Heart left ventricle (tissue), 16 donors: ENCODE measurements at regions not wholly inside any gene's neighbourhood (a gene's known extent, or its start where the extent isn't known, plus 50 kb on each side); places are given as distances from the start of the nearest gene placed in this dataset.

Source experiments
- ATAC-seq, 4 donors: fragments of 200-7000 bp; cut with Tn5 transposase; one replicate each; pipeline ENCODE4 v1.9.1; 2020 to 2022; ENCODE audit warnings: moderate library complexity in 4 of 4, mild to moderate bottlenecking in 3 of 4, moderate number of reproducible peaks in 1 of 4
- DNase-seq, 5 donors: peaks; one replicate each; pipeline ENCODE4 v3.0.0-alpha.2; 2020
- H3K27ac ChIP-seq, 12 donors: fragments of 200-600 bp; sonication (generic) in 4 of 12; one replicate each; pipeline versions ENCODE4 v1.5.0 to v1.8.0; 2016 to 2022; ENCODE audit warnings: mild to moderate bottlenecking in 2 of 12
- H3K27me3 ChIP-seq, 9 donors: fragments of 200-600 bp; sonication (generic) in 2 of 9; one replicate each; pipeline versions ENCODE4 v1.5.1 to v1.8.0; 2016 to 2022; ENCODE audit warnings: mild to moderate bottlenecking in 3 of 9
- H3K36me3 ChIP-seq, 9 donors: fragments of 200-600 bp; sonication (generic) in 2 of 9; one replicate each; pipeline versions ENCODE4 v1.5.0 to v1.8.0; 2018 to 2022; ENCODE audit warnings: mild to moderate bottlenecking in 2 of 9
- H3K4me1 ChIP-seq, 12 donors: fragments of 200-600 bp; sonication (generic) in 4 of 12; one replicate each; pipeline versions ENCODE4 v1.5.0 to v1.8.0; 2016 to 2022; ENCODE audit warnings: mild to moderate bottlenecking in 3 of 12
- H3K4me3 ChIP-seq, 12 donors: fragments of 200-600 bp; sonication (generic) in 4 of 12; one replicate each; pipeline versions ENCODE4 v1.5.0 to v1.8.0; 2017 to 2022; ENCODE audit warnings: mild to moderate bottlenecking in 9 of 12, moderate library complexity in 4 of 12
- H3K9me3 ChIP-seq, 12 donors: fragments of 200-600 bp; sonication (generic) in 4 of 12; one replicate each; pipeline versions ENCODE4 v1.5.0 to v1.8.0; 2016 to 2022; ENCODE audit warnings: mild to moderate bottlenecking in 1 of 12
- POLR2A ChIP-seq, 2 donors: fragments of 450-650 bp; IDR thresholded peaks; one replicate each; pipeline ENCODE4 v1.6.1; 2017; ENCODE audit warnings: antibody characterized with exemption in 2 of 2, mild to moderate bottlenecking in 2 of 2, moderate library complexity in 2 of 2
- WGBS, 4 donors: extraction: QIAGEN DNeasy Blood & Tissue Kit in 2 of 4; methylation state at CpG; one replicate each; pipeline versions ENCODE4 v1.1.5 to v1.1.7; 2013 to 2018; 5-methylcytosine and 5-hydroxymethylcytosine counted together
- intact Hi-C, 10 donors: fragments of 100-400 bp; cut with DNase I; formaldehyde crosslinking; loops; one replicate each; pipeline versions ENCODE4 v1.11.1 to v1.14.2; 2022
- TF ChIP-seq, protein P1 (sequence below), 12 donors: fragments of 200-600 bp; sonication (generic) in 4 of 12; IDR thresholded peaks; one replicate each; pipeline versions ENCODE4 v1.5.0 to v1.8.0; 2018 to 2022; ENCODE audit warnings: antibody characterized with exemption in 12 of 12, mild to moderate bottlenecking in 5 of 12
- donor health status: ischemic (EF 13 %, LVEDD 7.1; RV severe dilation, severe dysfunction).
- donor health status: healthy with polysubstance abuse.
- donor health status: DM: no; HTN: yes; CAD: no.
- donor health status: DM: no; HTN: no; CAD: no.
- donor health status: ischemic (EF 25% LVEDD 6.9; RV normal size, moderate dysfunction).
- donor health status: ischemic (EF 25% LVEDD 5.7; RV mildly dilated, moderate dysfunction).
- donor health status: healthy.
- donor health status: DM: yes; HTN: yes; CAD: no.
- donor health status: ischemic (EF 35%, LVEDD 5.7; RV mildly dilated, moderate dysfunction).
- donor health status: nonischemic (EF 11% LVEDD 7.7; RV severe dilation, severe dysfunction).
- donor health status: DM: yes; HTN: yes; CAD: no.
- donor health status: PGD.
- donor health status: ischemic (EF 29% LVEDD 5.4; RV normal size, mild dysfunction).
- donor health status: nonischemic (EF 23%, LVEDD 6.1; RV moderate dilation, normal function).

DNA sequence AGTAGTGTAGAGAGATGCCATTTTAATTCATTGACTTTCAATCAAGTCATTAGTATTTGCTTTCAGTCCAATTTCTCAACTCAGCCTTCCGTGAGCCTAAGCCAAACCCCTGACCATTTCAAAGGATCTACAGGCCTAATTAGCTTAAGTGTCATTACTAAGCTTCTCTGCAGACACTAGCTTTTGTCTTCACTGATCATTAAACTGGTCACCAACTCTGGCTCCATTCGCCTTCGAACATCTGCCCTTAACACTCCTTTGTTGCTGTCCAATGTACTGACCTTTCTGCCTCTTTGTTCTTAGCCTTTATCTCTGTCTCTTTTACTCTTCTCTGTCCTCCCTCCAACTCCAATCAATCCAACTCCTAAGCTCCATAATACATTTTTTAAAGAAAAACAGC lies 299.3 kb downstream of the DIRAS2 start:
- Histone ChIP-seq H3K9me3 (no peaks in the 10 kb centered on the region), H3K4me1 (no peaks in the 10 kb centered on the region), H3K36me3 (no peaks in the 10 kb centered on the region), H3K4me3 (no peak overlapping the region), H3K27me3 (peaks cover 0 to 19% (median 0%) of the 10 kb centered on the region in 9 donors), H3K27ac (no peak overlapping the region)
- ATAC-seq (no peak), DNase-seq (no peak)
- WGBS, 4 donors, result 71 to 80% (median 78%) methylated on average over 3 of the region's 3 CpGs
- intact Hi-C loops, result no loop called here
- TF ChIP-seq POLR2A (IDR thresholded peaks at IDR 0.05), result no peak
- TF ChIP-seq, protein P1, sequence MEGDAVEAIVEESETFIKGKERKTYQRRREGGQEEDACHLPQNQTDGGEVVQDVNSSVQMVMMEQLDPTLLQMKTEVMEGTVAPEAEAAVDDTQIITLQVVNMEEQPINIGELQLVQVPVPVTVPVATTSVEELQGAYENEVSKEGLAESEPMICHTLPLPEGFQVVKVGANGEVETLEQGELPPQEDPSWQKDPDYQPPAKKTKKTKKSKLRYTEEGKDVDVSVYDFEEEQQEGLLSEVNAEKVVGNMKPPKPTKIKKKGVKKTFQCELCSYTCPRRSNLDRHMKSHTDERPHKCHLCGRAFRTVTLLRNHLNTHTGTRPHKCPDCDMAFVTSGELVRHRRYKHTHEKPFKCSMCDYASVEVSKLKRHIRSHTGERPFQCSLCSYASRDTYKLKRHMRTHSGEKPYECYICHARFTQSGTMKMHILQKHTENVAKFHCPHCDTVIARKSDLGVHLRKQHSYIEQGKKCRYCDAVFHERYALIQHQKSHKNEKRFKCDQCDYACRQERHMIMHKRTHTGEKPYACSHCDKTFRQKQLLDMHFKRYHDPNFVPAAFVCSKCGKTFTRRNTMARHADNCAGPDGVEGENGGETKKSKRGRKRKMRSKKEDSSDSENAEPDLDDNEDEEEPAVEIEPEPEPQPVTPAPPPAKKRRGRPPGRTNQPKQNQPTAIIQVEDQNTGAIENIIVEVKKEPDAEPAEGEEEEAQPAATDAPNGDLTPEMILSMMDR (IDR thresholded peaks at IDR 0.05), result no peak

DNA sequence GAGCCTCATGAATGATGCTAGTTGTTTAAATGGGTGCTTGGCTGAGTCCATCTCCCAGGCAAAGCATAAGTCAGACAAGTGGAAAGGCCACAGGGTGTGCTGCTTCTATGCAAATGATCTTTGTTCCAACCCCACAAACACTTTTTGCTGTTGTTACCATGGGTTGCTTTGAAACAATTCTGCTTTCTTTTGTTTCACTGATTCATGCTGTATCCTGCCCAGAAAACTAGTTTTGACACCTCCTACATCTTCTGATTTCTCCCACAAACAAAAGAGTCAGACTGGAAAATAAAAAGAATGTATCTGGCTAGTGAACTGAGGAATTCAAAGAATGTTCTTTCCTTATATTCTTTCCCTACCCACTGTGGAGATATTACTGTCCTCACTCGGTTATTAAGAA lies 298.6 kb downstream of the DIRAS2 start:
- TF ChIP-seq, protein P1 (IDR thresholded peaks at IDR 0.05), result no peak
- Histone ChIP-seq H3K36me3 (no peaks in the 10 kb centered on the region), H3K4me3 (no peak overlapping the region), H3K27ac (no peak overlapping the region), H3K27me3 (peaks cover 0 to 19% (median 0%) of the 10 kb centered on the region in 9 donors), H3K4me1 (no peaks in the 10 kb centered on the region), H3K9me3 (no peaks in the 10 kb centered on the region)
- ATAC-seq (no peak), DNase-seq (no peak)
- WGBS, 4 donors, result 38 to 59% (median 45%) methylated on average over 1 of the region's 1 CpG
- intact Hi-C loops, result no loop called here

DNA sequence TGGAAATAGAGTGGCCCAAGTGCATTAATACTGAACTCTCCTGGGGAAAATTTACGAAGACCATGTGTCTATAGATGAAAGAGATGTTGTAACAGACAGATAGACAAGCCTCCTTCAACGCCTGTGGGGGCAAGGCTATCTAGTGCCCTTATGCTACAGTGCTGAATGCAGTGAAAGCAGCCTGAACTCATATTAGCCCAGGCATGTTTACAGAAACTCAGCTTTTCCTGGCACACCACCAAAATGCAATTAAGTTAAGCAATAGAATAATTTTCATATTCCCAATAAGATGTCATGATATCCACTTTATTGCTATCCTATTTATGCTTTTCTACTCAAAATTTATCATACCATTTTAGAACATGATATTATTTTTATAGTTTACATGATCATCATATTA lies 277.0 kb downstream of the DIRAS2 start:
- no peak overlapping the region for H3K4me3 ChIP-seq
- intact Hi-C loops, result no loop called here
- H3K27me3 ChIP-seq, result peaks cover 0 to 13% (median 0%) of the 10 kb centered on the region in 9 donors
- WGBS, 4 donors, result 40 to 53% (median 48%) methylated on average over 2 of the region's 2 CpGs
- no peak for ATAC-seq
- no peaks in the 10 kb centered on the region for H3K4me1 ChIP-seq
- H3K36me3 ChIP-seq, result no peaks in the 10 kb centered on the region
- no peak for DNase-seq
- H3K9me3 ChIP-seq, result no peaks in the 10 kb centered on the region
- H3K27ac ChIP-seq, result no peak overlapping the region
- TF ChIP-seq, protein P1 (IDR thresholded peaks at IDR 0.05), result no peak
- TF ChIP-seq POLR2A (IDR thresholded peaks at IDR 0.05), result no peak

DNA sequence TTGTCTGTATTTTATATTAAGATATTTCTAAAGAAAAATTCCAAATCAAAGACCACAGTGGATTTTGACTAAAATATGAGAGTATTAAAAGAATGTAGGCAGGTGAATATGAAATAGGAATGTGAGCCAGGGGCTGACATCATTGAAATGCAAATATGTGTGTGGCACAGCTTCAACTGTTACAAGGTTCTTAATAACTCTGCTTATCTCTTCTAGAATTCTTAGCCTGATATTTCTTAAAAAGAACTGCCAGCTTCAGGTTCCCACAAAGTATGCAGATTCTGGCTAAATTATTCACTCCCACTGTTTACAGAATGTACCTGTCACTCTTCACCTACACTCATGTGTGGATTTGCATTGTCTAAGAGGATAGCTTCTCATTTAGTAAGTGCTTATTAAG lies 274.4 kb downstream of the DIRAS2 start:
- DNase-seq (no peak), ATAC-seq (no peak)
- no peaks in the 10 kb centered on the region for H3K9me3 ChIP-seq
- no peaks in the 10 kb centered on the region for H3K4me1 ChIP-seq
- H3K27ac ChIP-seq, result no peak overlapping the region
- TF ChIP-seq POLR2A (IDR thresholded peaks at IDR 0.05), result no peak
- TF ChIP-seq, protein P1 (IDR thresholded peaks at IDR 0.05), result no peak
- intact Hi-C loops, result no loop called here
- no peak overlapping the region for H3K4me3 ChIP-seq
- H3K27me3 ChIP-seq, result peaks cover 0 to 13% (median 0%) of the 10 kb centered on the region in 9 donors
- no peaks in the 10 kb centered on the region for H3K36me3 ChIP-seq
